ENCODE measurements at regions not wholly inside any gene's neighbourhood (a gene's known extent, or its start where the extent isn't known, plus 50 kb on each side); places are given as distances from the start of the nearest gene placed in this dataset.

GRCh38 chr17:83175822-83176622 is 96.6 kb downstream of the METRNL start:
- Histone ChIP-seq H3K9me2 (ENCODE audit: insufficient read depth) (no peaks in the 10 kb centered on the region), H3K9ac (ENCODE audit: low read length) (no peak overlapping the region), H4K20me1 (ENCODE audit: insufficient read depth) (no peaks in the 10 kb centered on the region), H3K4me3 (replicated peaks in 1 of 2; ENCODE audit: low read depth in 1 of 2, low read length in 2 of 2) (no peak overlapping the region), H3K4me2 (ENCODE audit: low read length) (no peak overlapping the region), H3K27me3 (ENCODE audit: insufficient read depth, low read length) (no peaks in the 10 kb centered on the region), H3K79me2 (ENCODE audit: insufficient read depth, low read length) (no peaks in the 10 kb centered on the region), H3K4me1 (ENCODE audit: control insufficient read depth in 1 of 2, insufficient read depth in 2 of 2, low read length in 2 of 2) (peaks cover 0 to 8% of the 10 kb centered on the region in 2 experiments; a peak in 2 of 4 replicates), H2AFZ (ENCODE audit: low read depth, low read length, poor library complexity, severe bottlenecking) (no peak overlapping the region), H3K9me3 (ENCODE audit: control insufficient read depth in 1 of 2, insufficient read depth in 1 of 2, low read depth in 1 of 2, low read length in 2 of 2) (no peaks in the 10 kb centered on the region), H3K27ac (ENCODE audit: low read depth, low read length) (no peak overlapping the region), H3K36me3 (ENCODE audit: control insufficient read depth in 1 of 2, insufficient read depth in 2 of 2, low read length in 2 of 2) (no peaks in the 10 kb centered on the region)
- RAD21 ChIA-PET (ENCODE audit: low non-redundant PET in 1 of 2, low total read pairs in 2 of 2, uncharacterized antibody in 2 of 2, unreplicated experiment in 2 of 2) = no interaction called here
- CTCF ChIA-PET = no interaction called here
- intact Hi-C loops (cut with micrococcal nuclease) = no loop called here
- POLR2A ChIA-PET = no interaction called here
- DNase-seq (ENCODE audit: low read depth, low spot score) = no peak
- no TSS peak for BruUV-seq (replicated peaks)
- ATAC-seq = no peak
- no peak for TF ChIP-seq POLR2A (IDR thresholded peaks at IDR 0.05; ENCODE audit: borderline replicate concordance, extremely low read depth, insufficient read depth, insufficient read length)
- no peak for TF ChIP-seq CTCF (IDR thresholded peaks at IDR 0.05 in 2 of 3, conservative IDR thresholded peaks at IDR 0.05 in 1 of 3; ENCODE audit: borderline replicate concordance in 1 of 3, insufficient read depth in 1 of 3, low read depth in 2 of 3, low read length in 2 of 3)
- no peak for TF ChIP-seq ZBTB33 (IDR thresholded peaks at IDR 0.05; ENCODE audit: extremely low read depth, insufficient replicate concordance, low read length)
- no peak for TF ChIP-seq EZH2 (IDR thresholded peaks at IDR 0.05)
- no peak for TF ChIP-seq EGR1 (IDR thresholded peaks at IDR 0.05; ENCODE audit: low read depth)
- TF ChIP-seq SRF (IDR thresholded peaks at IDR 0.05; ENCODE audit: low read depth) = no peak
- TF ChIP-seq REST (IDR thresholded peaks at IDR 0.05; ENCODE audit: low read depth) = no peak
